Hippocampal formation (tissue), 2 donors: ENCODE measurements at regions not wholly inside any gene's neighbourhood (a gene's known extent, or its start where the extent isn't known, plus 50 kb on each side); places are given as distances from the start of the nearest gene placed in this dataset.
"Not testable (repeated sequence)": the region's sequence is repeated elsewhere in the genome, so short reads cannot be mapped to it uniquely, and the experiment has no call there.

Experiments used
- DNase-seq, 2 donors: peaks; one replicate each; lab custom pipeline; 2025; lab: John Stamatoyannopoulos, UW

DNA sequence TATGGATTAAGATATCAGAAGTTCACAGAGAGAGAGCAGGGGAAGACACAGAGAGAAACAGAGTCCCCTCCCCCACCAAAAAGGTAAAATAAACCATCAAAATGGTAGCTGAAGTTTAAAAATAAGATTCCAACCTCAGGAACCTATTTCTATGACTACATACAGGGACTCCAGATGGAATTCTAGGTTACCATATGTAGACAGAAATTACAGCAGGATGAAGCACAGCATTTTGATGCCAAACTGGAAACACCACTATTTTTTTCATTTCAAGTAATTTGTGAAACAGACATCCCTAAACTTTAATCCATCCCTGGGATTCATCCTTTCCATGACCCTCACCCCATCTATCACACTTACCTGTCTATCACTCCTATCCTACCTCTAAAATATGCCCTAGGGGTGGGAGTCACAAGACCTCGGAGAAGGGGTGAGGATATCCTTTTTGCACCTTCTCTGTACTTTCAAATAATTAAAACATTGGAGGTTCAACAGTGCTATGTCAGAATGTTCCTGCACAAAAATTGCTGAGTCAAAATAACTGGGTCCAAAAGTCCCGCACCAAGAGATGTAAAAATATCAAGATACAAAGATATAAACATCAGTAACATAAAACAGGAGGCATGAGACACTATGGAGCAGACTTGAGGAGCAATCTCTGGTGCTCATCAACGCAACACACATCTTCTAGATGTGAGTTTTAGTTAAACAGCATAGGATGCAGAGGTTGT is 344.5 kb upstream of the RASGEF1B start:
- DNase-seq: peak in 1 of 2 donors; percentile 12

DNA sequence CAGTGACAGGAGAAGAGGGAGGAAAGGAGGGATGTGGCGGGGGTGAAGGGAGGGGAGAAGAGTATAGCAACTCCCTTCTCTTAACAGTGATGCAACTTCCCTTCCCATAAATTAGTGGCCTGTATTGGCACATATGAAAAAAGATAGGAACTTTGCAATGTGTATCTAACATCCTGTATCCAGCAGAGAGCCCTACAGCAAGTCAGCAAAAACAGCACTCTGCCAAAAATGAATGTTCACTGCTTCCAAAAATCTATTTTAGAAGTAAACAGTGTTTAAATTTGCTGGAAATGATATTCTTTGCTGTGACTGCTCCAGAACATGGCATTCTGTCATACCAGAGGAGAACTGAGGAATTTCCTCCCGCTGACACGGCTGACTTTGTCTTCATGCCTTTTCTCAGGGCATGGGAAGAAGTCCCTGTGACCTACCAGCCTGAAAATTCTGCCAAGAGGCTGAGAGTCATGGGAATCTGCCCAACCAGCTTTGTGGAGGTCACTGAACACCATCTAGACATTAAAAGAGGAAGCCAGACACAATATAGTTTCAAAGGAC is 343.4 kb upstream of the RASGEF1B start:
- DNase-seq: peak; percentile 2 to 39

DNA sequence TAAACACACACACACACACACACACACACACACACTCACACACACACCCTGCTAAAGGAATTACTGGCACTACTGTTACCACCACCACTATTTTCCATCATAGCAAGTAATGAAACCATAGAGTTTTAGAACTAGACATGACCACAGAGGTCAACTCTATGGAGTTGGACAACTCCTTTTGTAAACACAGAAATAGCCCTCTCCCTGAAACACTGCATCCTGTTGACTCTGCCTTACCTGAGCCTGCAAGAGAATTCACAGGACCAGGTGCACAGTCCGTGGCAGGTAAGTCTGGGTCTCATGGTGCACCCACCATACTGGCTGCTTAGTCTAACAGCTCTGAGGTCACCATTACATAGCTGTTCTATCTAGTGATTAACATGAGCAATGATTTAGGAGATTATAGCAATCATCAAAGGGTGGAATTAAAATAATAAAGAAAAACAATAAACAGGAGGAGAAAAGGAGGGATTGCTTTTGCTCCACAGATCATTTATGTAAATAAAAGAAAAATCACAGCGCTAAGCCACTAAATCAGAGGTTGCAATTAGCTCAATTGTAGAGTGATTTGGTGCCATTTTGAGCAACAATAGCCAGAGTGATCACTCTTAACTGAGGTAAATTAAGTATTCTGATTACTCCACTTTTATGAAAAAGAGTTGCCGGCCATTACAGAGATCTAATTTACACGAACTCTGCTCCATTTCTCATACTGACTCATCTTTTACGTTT is 340.0 kb upstream of the RASGEF1B start:
- DNase-seq: no peak

DNA sequence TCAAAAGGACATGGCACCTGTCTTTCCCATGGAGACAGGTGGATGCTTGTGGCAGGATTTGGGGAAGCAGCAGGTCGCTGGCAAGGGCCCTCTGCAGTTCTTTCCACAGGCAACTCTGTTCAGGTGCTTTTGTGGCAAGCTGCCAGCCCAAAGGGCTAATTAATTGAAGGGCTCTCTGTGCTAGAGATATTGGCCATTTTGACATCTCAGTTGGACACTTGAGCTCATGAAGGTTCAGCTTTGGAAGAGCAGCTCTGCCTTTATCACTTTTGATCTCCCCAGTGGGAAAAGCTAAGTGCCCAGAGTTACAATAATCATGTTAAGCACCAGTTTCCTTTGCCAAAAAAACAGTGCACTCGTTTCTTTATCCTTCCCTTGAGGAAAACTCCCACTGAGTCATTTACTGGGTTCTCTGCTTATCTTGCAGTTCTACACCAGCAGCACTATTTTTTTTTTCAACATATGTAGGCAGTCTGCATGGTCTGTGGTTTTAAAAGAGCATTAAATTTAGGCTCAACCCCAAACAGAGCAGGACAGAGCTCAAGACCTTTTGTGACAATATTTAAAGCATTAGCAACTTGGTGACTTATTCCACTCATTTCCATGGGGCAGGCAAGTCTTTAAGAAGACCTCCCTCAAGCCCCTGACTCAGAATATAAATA is 336.4 kb upstream of the RASGEF1B start:
- DNase-seq: no peak

DNA sequence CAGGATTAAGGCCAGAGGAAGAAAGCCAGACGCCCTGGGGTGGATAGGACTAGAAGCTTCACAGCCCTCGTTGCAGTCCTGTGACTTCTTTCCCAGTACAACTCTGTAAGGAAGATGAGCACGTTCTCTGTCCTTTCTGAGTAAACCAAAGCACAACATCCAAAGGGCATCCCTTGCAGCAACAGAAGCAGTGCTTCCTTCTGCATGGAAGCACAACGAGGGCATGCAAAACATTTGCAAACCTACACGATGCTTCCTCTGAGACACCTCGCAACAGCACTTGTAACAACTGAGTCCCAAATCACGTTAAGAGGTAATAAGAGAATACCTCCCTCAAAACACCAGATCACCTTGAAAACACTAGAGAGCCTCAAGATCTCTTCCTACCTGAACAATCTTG is 335.7 kb upstream of the RASGEF1B start:
- DNase-seq: no peak

DNA sequence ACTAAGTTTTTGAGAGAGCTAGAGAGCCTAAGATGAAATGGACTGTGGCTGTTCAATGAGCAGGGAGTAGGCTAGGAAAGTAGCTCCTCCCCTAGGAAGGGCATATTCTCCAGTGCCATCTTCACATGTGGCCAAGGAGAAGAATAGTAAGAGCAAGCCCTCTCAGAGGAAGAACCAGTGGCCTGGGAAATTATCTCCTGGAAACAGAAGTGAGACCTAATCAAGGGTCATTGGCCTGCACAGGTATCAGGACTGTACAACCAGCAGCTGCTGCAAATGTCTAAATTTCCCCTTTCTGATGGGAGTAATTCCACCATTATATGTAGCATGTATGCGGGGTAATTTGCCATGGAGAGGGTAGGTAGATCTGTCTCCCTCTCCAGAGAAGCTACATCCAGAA is 334.8 kb upstream of the RASGEF1B start:
- no peak for DNase-seq

DNA sequence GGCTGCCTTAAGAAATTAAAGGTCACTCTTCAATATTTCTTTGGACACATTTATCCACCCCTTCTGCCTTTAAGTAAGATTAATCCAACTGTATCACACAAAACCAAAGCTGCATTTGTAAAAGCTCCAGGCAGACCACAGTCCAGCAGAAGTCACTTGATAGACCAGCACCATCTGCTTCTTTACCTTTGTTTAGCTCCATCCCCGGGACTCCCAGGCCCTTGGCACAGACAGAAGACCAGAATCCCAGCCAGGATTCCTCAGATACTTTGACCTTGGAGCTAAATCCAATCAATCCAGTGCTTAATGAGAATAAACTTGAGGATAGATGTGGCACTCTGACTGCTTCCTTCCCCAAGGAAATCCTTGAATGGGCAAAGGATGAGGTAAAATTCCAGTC is 333.1 kb upstream of the RASGEF1B start:
- no peak for DNase-seq

DNA sequence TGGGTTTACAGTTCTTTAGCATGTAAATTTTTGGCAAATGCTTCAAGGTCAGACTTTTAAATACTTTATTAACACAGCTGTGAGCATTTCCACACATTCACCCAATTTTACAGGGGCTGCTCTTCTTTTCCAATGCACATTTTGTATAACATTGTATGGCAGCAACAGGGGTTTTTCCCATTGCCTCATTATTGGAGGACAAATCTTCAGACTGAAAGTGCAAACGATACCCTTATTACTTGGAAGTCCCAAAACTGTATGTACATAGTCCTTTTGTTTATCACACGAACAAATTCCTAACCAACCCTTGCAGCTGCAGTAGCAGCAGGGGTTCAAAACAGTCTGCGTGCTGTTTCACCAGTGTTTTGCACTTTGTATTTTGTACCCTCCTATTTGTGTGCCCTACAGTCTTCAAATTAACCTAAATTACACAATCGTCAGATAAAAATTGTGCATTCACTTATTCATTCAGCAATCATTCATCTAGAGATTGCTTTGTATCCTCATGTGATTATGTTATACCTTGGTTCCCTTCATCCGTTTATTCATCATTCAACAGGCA is 330.7 kb upstream of the RASGEF1B start:
- DNase-seq: no peak

DNA sequence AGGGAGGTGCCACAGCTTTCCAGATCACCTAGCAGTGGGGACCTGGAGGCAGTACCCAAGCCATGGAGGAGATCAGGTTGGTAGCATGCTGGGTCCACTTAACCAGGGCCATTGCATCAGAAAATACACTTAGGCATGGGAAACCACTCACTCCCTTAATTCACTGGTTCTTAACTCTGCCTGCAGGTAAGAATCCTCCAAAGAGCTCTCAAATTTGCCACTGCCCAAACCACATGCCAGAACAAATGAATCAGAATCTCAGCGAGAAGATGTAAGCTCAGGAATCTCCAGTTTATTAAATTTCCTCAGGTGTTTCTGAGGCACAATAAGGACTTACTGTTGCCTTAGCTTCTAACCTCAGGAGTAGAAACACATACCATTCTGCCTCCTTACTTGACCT is 327.7 kb upstream of the RASGEF1B start:
- no peak for DNase-seq

DNA sequence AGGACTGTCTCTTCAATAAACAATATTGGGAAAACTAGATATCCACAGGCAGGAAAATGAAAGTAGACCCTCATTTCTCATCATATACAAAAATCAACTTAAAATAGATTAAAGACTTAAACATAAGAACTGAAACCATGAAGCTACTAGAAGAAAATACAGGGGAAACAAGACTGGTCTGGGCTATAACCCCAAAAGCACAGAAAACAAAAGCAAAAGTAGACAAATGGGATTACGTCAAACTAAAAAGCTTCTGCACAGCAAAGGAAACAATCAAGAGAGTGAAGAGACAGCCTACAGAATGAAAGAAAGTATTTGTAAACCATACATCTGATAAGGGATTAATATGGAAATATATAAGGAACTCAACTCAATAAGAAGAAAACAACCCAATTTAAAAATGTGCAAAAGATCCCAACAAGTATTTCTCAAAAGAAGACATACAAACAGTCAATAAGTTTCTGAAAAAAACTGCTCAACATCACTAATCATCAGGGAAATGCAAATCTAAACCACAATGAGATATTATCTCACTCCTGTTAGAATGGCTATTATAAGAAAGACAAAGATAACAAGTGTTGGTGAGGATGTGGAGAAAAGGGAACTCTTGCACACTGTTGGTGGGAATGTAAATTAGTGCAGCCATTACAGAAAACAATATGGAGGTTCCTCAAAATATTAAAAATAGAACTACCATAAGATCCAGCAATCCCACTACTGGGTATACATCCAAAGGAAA is 325.3 kb upstream of the RASGEF1B start:
- DNase-seq: no peak

DNA sequence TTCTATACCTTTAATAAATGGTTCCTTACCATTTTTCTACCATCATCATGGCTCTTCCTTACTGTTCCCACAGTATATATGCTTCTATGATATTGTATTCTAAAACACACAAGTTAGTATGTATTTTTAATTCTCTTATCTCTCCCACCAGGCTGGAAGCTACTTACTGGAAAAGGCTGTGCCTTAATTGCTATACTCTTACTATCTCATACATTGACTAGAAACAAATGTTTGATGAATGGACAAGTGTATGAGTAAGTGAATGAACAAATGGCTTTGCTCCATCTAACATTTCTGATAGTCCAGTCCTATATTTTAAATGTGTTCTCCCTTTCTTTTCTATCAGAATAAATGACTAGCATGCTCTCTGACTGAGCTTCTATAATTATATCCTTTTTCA is 320.8 kb upstream of the RASGEF1B start:
- DNase-seq: no peak

DNA sequence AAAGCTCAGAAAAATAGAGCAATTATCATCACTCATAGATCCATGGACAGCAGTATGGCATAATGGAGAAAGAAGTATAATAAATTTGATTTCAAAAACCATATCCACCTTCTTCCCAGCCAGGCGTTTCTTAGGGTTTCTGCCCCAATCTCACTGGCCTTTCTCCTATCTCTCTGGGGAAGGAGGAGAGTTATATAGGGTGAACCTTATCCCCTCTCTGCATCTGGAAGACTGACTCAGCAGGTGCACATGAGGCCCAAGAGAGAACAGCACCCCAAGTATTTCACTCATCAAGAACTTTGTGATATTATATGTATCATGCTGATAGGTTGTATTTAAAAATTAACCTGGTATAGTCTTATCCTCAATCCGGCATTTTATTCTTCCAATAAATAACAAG is 318.8 kb upstream of the RASGEF1B start:
- DNase-seq: no peak

DNA sequence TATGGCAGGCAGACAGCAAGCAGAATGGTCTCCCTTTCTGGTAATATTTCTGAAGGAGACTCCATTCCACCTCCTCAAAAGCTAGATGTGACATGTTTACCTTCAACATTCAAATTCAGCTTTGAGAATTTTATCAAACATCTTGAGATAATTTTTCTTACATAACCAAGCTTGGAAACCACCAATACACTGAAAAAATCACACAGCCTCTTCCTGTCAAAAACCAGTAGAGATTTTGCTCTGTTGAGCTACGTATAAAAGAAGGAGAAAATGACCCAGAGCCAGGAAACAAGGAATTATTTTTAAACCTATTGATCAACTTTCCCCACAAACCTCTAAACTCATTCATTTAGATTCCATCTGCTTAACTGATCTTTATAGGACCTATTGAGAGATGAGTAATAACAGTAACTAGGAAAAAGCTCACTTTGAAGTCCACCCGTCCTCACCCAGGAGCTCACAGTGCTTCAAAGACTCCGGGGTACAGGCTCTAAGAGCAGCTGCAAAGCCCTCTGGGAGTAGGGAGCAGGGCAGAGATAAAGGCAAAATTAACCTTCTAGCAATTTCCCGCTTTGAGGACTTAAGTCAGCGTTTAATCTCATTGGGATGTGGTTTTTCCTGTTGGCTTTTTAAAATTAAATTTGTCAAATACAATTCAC is 318.2 kb upstream of the RASGEF1B start:
- DNase-seq: peak in 1 of 2 donors; percentile 7

DNA sequence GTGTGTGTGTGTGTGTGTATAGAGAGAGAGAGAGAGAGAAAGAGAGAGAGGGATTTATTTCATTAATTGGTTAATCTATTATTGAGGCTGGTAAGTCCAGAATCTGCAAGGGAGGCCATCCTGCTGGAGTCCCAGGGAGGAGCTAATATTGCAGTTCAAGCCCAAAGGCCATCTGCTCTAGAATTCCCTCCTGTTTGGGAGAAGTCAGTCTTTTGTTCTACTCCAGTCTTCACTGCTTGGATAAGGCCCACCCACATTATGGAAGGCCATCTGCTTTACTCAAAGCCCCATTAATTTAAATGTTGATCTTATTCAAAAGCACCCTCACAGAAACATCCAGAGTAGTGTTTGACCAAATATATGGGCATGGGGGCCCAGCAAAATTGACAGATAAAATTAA is 317.5 kb upstream of the RASGEF1B start:
- DNase-seq: no peak

DNA sequence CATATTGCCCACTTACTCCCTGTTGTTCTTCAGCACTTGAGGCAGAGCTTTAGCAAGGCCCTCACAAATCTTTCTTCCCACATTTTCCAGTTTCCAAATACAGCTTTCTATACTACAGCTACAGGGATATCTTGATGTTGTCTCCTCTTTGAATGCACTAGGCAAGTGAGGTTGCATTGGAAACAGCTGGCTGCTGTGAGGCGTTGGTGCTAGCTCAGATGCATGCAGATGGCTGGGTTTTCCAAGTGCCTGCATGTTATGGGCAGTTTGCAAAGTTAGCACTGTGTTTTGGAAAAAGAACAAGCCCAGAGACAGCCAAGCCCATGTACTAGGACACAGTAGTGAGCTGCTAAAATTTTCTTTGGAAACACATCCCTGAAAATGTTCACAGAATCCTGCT is 315.1 kb upstream of the RASGEF1B start:
- DNase-seq: no peak

DNA sequence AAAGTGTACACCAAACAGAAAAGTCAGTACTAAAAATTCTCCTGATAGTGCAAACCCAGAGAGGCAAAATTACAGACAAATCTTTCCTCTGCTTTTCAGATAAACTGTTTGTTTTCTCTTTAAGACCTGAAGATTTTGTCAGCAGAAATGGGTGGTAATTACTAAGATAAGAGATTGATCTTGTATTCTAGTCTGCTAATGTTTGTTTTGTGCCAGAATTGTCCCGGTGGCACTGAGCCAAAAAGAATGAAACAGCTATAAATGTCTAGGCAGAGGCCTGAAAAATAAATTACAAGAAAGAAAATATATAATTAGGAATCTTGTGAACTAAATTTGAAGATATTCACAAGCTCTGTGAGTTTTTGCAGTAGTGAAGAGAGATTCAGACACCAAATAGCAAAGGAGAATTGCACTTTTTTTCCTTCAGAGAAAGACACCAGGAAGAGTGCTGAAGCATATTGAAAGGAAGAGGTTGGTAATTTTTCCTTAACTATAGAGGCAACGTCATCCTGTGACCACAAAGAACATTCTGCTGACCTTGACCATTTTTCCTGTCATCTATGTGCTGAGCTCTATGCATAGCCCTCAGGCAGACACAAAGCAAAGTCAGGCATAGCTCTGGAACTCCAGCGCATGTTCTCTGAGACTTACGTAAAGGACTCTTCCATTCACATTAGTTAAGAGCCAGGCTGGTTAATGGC is 314.5 kb upstream of the RASGEF1B start:
- no peak for DNase-seq

DNA sequence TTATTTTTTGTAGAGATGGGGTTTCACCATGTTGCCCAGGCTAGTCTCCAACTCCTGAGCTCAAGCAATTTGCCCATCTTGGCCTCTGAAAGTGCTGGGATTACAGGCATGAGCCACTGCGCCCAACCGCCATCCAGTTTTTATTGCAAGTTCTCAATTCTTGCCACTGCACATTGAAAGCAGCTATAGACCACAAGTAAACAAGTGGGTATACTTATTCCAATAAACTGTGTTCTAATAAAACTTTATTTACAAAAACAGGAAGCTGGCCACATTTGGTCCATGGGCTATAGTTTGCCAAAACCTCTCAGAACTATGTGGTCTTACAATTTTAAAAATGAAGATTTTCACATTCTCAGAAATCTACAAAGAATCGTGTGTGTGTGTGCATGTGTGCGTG is 313.6 kb upstream of the RASGEF1B start:
- no peak for DNase-seq

DNA sequence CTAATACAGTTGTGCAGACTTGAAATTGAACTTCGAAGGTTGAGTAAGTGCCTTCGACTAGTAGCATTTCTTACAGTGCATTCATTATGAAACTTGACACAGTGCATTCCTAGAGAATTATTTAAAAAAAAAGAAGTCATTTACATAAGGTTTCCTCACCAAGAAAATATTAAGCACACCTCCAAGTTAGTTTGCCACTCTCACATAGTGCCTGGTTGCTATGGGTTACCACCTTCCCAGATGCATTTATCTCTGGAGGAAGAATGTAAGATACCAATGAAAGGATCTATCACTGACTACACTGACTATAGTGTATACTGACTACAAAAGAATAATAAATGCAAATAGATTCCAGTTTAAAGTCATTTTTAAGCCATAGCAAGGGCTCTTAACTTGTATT is 311.9 kb upstream of the RASGEF1B start:
- no peak for DNase-seq

DNA sequence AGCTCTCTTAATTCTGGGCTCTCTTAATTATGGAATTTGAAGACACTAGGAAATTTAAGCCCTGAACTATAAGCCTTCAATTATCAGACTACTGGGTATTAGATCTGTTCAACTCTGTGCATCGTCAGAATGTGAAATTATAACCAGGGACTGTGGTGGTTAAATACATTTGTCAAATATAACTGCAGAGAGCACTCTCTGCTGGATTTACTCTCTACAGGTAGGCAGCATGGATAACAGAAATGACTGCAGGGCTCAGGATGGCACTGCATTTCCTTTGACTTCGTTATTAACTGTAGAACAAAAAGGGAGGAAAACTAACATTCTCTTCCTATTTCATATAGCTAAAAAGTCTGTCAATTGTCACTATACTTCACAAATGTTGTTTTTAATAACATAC is 310.1 kb upstream of the RASGEF1B start:
- DNase-seq: no peak

DNA sequence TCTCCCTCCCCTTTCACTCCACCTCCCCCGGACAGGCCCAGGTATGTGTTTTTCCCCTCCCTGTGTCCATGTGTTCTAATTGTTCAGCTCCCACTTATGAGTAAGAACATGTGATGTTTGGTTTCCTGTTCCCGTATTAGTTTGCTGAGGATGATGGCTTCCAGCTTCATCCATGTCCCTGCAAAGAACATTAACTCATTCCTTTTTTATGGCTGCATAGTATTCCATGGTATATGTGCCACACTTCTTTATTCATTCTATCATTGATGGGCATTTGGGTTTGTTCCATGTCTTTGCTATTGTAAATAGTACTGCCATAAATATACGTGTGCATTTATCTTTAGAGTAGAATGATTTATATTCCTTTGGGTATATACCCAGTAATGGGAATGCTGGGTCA is 306.0 kb upstream of the RASGEF1B start:
- not testable (repeated sequence) for DNase-seq

DNA sequence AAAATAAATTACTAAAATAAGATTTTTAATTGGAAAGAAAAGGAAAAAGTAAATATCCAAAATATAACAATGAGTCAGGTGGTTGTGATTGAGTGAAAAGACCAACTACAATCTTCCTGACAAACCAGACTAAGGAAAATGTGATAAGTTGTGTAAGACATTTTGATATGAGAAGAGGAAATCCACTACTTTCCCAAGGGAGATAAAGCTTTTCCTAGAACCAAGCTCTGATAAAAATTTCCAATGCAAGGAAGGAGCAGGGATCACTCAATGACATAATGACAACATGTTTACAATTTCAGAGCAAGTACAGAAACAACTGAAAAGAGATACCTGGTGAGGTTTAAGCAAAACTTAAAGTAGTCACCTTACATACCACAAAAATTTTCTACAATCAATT is 305.1 kb upstream of the RASGEF1B start:
- DNase-seq: no peak
